GM12873 (cell line): ENCODE measurements at regions not wholly inside any gene's neighbourhood (a gene's known extent, or its start where the extent isn't known, plus 50 kb on each side); places are given as distances from the start of the nearest gene placed in this dataset.

Experiments
- TF ChIP-seq, protein P1 (sequence below): IDR thresholded peaks from 2 replicates; pipeline ENCODE4 v1.5.1; 2012; ENCODE audit warnings: low read depth, mild to moderate bottlenecking, moderate library complexity, low read length, control low read depth; ENCODE audit not compliant: insufficient read depth; ENCODE audit errors: missing control alignments

DNA sequence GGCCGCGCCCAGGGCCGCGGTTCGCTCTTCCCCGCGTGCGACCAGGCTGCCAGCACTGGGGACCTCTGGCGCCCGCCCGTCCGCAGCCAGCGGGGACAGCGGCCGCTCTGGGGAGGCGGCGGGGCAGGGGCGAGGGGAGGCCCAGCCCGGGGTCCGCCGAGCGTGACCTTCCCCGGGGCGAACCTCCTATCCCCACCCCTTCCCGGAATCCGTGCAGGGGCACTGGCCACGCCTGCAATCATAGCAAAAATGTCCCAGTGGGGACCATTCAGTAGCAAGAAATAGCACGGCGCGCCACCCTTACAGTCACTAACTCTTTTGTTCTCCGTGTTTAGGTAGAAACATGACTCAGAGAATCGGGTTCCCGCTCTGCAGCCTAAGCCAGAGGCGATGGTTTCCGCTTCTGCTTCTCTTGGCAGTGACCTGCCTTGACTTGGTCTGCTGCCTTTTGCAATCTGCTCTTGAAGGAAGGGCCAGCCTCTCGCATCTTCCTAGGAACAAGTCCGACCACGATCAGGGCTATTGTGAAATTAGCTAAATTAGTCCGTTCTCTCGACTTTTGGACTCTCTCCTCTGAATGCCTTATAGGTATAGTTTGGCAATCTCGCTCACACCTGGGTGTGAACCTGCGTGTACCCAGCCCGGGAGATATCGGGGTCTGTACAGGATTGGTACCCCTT, 79.3 kb upstream of the ACBD5 start:
- TF ChIP-seq, protein P1, sequence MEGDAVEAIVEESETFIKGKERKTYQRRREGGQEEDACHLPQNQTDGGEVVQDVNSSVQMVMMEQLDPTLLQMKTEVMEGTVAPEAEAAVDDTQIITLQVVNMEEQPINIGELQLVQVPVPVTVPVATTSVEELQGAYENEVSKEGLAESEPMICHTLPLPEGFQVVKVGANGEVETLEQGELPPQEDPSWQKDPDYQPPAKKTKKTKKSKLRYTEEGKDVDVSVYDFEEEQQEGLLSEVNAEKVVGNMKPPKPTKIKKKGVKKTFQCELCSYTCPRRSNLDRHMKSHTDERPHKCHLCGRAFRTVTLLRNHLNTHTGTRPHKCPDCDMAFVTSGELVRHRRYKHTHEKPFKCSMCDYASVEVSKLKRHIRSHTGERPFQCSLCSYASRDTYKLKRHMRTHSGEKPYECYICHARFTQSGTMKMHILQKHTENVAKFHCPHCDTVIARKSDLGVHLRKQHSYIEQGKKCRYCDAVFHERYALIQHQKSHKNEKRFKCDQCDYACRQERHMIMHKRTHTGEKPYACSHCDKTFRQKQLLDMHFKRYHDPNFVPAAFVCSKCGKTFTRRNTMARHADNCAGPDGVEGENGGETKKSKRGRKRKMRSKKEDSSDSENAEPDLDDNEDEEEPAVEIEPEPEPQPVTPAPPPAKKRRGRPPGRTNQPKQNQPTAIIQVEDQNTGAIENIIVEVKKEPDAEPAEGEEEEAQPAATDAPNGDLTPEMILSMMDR: no peak

DNA sequence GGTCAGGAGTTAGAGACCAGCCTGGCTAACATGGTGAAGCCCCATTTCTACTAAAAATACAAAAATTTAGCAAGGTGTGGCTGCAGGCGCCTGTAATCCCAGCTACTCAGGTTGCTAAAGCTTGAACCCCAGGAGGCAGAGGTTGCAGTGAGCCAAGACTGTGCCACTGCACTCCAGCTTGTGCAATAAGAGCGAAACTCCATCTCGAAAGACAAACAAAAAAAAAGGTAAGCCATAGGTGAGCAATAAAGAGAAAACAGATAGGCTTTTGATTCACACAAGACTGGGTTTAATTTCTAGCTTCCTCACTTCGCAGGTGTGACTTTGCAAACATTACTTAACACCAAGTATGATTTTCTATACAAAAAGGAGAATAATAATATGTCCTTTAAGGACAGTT, 72.3 kb upstream of the ACBD5 start:
- TF ChIP-seq, protein P1: no peak

DNA sequence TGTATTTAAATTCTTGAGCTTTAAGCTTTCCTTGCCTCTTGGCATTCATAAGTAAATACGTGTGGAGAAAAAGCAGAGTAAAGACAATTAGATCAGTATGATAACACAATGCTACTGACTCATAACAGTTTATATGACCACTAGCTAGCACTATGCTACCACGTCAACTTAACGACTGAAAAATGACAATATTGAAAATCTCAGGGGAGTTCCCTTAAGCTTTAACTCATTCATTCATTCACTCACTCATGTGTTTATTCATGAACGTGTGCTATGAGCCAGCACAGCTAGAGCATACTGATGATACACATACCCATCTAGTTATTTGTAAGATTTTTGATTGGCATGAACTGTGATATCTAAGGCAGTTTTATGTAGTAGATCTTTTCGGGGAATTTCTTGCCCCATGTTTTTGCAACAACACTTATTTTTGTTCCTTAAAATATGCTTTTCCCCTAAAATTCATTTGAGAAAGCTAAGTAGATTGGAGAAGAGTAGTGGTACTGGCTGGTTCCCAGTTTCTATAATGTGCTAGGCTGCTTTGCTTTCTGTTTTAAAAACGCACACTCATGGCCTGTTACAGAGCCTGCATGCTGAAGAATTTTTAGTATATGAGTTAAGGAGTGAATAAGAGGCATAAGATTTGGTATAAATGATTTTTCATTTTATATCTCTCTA, 57.4 kb upstream of the ACBD5 start:
- TF ChIP-seq, protein P1: no peak
